Neural cell (in vitro differentiated cells): ENCODE measurements at regions not wholly inside any gene's neighbourhood (a gene's known extent, or its start where the extent isn't known, plus 50 kb on each side); places are given as distances from the start of the nearest gene placed in this dataset.

Experiments used
- H2AFZ ChIP-seq: fragments of 200-600, 300-800 bp; sonication (generic), shearing (Covaris generic); 2 replicates; pipeline ENCODE4 v1.6.0; 2014; ENCODE audit warnings: low read depth, mild to moderate bottlenecking, antibody characterized with exemption, low read length, moderate library complexity
- H3F3A ChIP-seq: fragments of 200-600 bp; shearing (Covaris generic); 2 replicates; pipeline ENCODE4 v1.6.1; 2016; ENCODE audit warnings: mild to moderate bottlenecking, moderate library complexity, mixed read lengths, antibody characterized with exemption, low read length; ENCODE audit not compliant: insufficient read depth, poor library complexity, severe bottlenecking
- H3K27ac ChIP-seq: fragments of 200-600, 300-800 bp; sonication (generic), shearing (Covaris generic); 2 replicates; pipeline ENCODE4 v1.5.1; 2014; ENCODE audit warnings: mild to moderate bottlenecking, low read length, moderate library complexity
- H3K27me3 ChIP-seq: fragments of 300-800, 200-600 bp; sonication (generic), shearing (Covaris generic); 2 replicates; pipeline ENCODE4 v1.6.0; 2014; ENCODE audit warnings: mild to moderate bottlenecking, low read depth, low read length, moderate library complexity; ENCODE audit not compliant: insufficient read depth
- H3K36me3 ChIP-seq: fragments of 300-800, 200-600 bp; sonication (generic), shearing (Covaris generic); 2 replicates; pipeline ENCODE4 v1.5.1; 2014; ENCODE audit warnings: mild to moderate bottlenecking, antibody characterized with exemption, low read length, moderate library complexity; ENCODE audit not compliant: insufficient read depth
- H3K4me2 ChIP-seq: fragments of 300-800, 200-600 bp; sonication (generic), shearing (Covaris generic); 2 replicates; pipeline ENCODE4 v1.6.0; 2014; ENCODE audit warnings: mild to moderate bottlenecking, low read length
- H3K4me3 ChIP-seq: fragments of 300-800, 200-600 bp; sonication (generic), shearing (Covaris generic); 2 replicates; pipeline ENCODE4 v1.5.1; 2014; ENCODE audit warnings: mild to moderate bottlenecking, low read length, moderate library complexity
- H3K79me2 ChIP-seq: fragments of 200-600 bp; shearing (Covaris generic); replicated peaks from 2 replicates; pipeline ENCODE4 v1.6.0; 2014; ENCODE audit warnings: mild to moderate bottlenecking, low read length, moderate library complexity; ENCODE audit not compliant: insufficient read depth
- H3K9ac ChIP-seq: fragments of 300-800, 200-600 bp; sonication (generic), shearing (Covaris generic); 2 replicates; pipeline ENCODE4 v1.6.1; 2016; ENCODE audit warnings: mild to moderate bottlenecking, low read length, mixed read lengths
- H3K9me2 ChIP-seq: fragments of 200-600 bp; shearing (Covaris generic); 2 replicates; pipeline ENCODE4 v1.6.1; 2016; ENCODE audit warnings: mild to moderate bottlenecking, low read length, mixed read lengths; ENCODE audit not compliant: insufficient read depth
- H3K9me3 ChIP-seq: fragments of 200-600, 300-800 bp; sonication (generic), shearing (Covaris generic); 2 replicates; pipeline ENCODE4 v1.6.1; 2016; ENCODE audit warnings: mild to moderate bottlenecking, mixed run types, low read length, moderate library complexity, mixed read lengths
- H4K20me1 ChIP-seq: fragments of 200-600 bp; shearing (Covaris generic); 2 replicates; pipeline ENCODE4 v1.6.1; 2016; ENCODE audit warnings: mild to moderate bottlenecking, mixed run types; ENCODE audit not compliant: insufficient read depth
- EP300 ChIP-seq: fragments of 450-650 bp; conservative IDR thresholded peaks from 2 replicates; pipeline ENCODE4 v1.6.1; 2014; ENCODE audit warnings: antibody characterized with exemption, mild to moderate bottlenecking, moderate library complexity; ENCODE audit not compliant: poor library complexity, severe bottlenecking
- EZH2 ChIP-seq: fragments of 200-600, 300-800 bp; shearing (Covaris generic), sonication (generic); IDR thresholded peaks from 2 replicates; pipeline ENCODE4 v1.6.1; 2014; ENCODE audit warnings: antibody characterized with exemption, low read length, borderline replicate concordance, mild to moderate bottlenecking; ENCODE audit not compliant: insufficient read depth, poor library complexity, severe bottlenecking
- MXI1 ChIP-seq: fragments of 450-650 bp; conservative IDR thresholded peaks from 2 replicates; pipeline ENCODE4 v1.6.1; 2014; ENCODE audit warnings: antibody characterized with exemption, mild to moderate bottlenecking; ENCODE audit not compliant: poor library complexity, severe bottlenecking
- POLR2AphosphoS5 ChIP-seq: IDR thresholded peaks from 2 replicates; pipeline ENCODE4 v1.6.1; 2012
- RAD21 ChIP-seq: fragments of 450-650 bp; conservative IDR thresholded peaks from 2 replicates; pipeline ENCODE4 v1.6.1; 2014; ENCODE audit warnings: antibody characterized with exemption, mild to moderate bottlenecking, moderate library complexity
- SMC3 ChIP-seq: fragments of 450-650 bp; conservative IDR thresholded peaks from 2 replicates; pipeline ENCODE4 v1.6.1; 2014; ENCODE audit warnings: antibody characterized with exemption, mild to moderate bottlenecking, moderate library complexity; ENCODE audit not compliant: poor library complexity
- TAF1 ChIP-seq: IDR thresholded peaks from 2 replicates; pipeline ENCODE4 v1.6.1; 2012; ENCODE audit warnings: low read depth
- TF ChIP-seq, protein P1 (sequence below): fragments of 450-650 bp; IDR thresholded peaks from 2 replicates; pipeline ENCODE4 v1.5.1; 2014; ENCODE audit warnings: antibody characterized with exemption, mild to moderate bottlenecking, moderate library complexity; ENCODE audit not compliant: poor library complexity, severe bottlenecking
- TF ChIP-seq, protein P2 (sequence below): IDR thresholded peaks from 2 replicates; pipeline ENCODE4 v1.6.1; 2012; ENCODE audit warnings: borderline replicate concordance

DNA sequence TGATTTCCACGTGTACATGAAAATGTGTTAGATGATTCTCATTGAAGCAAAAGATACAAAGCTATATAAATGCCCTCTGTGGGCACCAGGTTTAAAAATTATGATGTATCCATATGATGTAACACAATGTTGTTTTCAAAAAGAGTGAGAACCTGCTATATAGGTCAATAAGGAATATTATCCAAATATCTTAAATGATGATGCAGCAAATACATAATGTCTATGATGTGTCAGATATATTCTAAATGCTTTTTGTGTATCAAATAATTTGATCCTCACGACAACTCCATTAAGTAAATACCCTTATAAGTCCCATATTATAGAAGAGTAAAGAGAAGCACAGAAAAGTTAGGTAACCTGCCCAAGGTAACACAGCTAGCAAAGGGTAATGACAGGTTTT, 393.0 kb upstream of the DCN start:
- no peaks in the 10 kb centered on the region for H3K9me2 ChIP-seq
- H3F3A ChIP-seq, result no peaks in the 10 kb centered on the region
- no peak overlapping the region for H3K27ac ChIP-seq
- no peaks in the 10 kb centered on the region for H3K79me2 ChIP-seq
- no peaks in the 10 kb centered on the region for H3K9me3 ChIP-seq
- no peaks in the 10 kb centered on the region for H3K36me3 ChIP-seq
- H3K27me3 ChIP-seq, result no peaks in the 10 kb centered on the region
- TF ChIP-seq EP300 (no peak), POLR2AphosphoS5 (no peak), TAF1 (no peak), SMC3 (no peak), RAD21 (no peak), MXI1 (no peak), EZH2 (no peak)
- TF ChIP-seq, protein P1, sequence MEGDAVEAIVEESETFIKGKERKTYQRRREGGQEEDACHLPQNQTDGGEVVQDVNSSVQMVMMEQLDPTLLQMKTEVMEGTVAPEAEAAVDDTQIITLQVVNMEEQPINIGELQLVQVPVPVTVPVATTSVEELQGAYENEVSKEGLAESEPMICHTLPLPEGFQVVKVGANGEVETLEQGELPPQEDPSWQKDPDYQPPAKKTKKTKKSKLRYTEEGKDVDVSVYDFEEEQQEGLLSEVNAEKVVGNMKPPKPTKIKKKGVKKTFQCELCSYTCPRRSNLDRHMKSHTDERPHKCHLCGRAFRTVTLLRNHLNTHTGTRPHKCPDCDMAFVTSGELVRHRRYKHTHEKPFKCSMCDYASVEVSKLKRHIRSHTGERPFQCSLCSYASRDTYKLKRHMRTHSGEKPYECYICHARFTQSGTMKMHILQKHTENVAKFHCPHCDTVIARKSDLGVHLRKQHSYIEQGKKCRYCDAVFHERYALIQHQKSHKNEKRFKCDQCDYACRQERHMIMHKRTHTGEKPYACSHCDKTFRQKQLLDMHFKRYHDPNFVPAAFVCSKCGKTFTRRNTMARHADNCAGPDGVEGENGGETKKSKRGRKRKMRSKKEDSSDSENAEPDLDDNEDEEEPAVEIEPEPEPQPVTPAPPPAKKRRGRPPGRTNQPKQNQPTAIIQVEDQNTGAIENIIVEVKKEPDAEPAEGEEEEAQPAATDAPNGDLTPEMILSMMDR, result no peak
- TF ChIP-seq, protein P2, sequence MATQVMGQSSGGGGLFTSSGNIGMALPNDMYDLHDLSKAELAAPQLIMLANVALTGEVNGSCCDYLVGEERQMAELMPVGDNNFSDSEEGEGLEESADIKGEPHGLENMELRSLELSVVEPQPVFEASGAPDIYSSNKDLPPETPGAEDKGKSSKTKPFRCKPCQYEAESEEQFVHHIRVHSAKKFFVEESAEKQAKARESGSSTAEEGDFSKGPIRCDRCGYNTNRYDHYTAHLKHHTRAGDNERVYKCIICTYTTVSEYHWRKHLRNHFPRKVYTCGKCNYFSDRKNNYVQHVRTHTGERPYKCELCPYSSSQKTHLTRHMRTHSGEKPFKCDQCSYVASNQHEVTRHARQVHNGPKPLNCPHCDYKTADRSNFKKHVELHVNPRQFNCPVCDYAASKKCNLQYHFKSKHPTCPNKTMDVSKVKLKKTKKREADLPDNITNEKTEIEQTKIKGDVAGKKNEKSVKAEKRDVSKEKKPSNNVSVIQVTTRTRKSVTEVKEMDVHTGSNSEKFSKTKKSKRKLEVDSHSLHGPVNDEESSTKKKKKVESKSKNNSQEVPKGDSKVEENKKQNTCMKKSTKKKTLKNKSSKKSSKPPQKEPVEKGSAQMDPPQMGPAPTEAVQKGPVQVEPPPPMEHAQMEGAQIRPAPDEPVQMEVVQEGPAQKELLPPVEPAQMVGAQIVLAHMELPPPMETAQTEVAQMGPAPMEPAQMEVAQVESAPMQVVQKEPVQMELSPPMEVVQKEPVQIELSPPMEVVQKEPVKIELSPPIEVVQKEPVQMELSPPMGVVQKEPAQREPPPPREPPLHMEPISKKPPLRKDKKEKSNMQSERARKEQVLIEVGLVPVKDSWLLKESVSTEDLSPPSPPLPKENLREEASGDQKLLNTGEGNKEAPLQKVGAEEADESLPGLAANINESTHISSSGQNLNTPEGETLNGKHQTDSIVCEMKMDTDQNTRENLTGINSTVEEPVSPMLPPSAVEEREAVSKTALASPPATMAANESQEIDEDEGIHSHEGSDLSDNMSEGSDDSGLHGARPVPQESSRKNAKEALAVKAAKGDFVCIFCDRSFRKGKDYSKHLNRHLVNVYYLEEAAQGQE, result no peak
- no peak overlapping the region for H3K9ac ChIP-seq
- no peak overlapping the region for H2AFZ ChIP-seq
- H3K4me3 ChIP-seq, result no peak overlapping the region
- no peak overlapping the region for H3K4me2 ChIP-seq
- no peaks in the 10 kb centered on the region for H4K20me1 ChIP-seq

DNA sequence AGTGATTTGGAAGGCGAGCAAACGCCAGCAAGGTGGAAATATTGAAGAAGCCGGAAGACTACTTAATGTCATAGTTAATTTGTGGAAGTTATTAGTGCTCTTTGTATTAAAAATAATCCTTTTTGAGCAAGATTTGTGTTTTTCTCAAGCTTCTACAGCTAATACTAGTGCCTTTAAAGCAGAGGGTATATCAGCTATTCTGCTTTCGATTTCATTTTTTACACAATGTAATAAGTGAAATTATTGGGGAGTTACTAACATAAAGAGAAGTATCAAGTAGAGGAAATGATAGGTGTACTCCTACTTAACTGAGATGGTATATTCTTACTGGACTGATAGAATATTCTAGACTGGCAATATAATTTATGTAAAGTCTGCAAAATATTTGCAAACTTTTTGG, 392.4 kb upstream of the DCN start:
- Histone ChIP-seq H3K27me3 (no peaks in the 10 kb centered on the region), H3K4me2 (no peak overlapping the region), H3K9ac (no peak overlapping the region), H3K36me3 (no peaks in the 10 kb centered on the region), H3K4me3 (no peak overlapping the region), H3K9me2 (no peaks in the 10 kb centered on the region), H3F3A (no peaks in the 10 kb centered on the region), H4K20me1 (no peaks in the 10 kb centered on the region), H3K79me2 (no peaks in the 10 kb centered on the region), H3K27ac (peak overlapping the region; percentile 0), H2AFZ (no peak overlapping the region), H3K9me3 (no peaks in the 10 kb centered on the region)
- TF ChIP-seq, protein P2, result no peak
- TF ChIP-seq POLR2AphosphoS5 (no peak), MXI1 (no peak), EZH2 (no peak), EP300 (no peak)
- TF ChIP-seq, protein P1, result no peak
